DND-41 (cell line): ENCODE measurements at regions not wholly inside any gene's neighbourhood (a gene's known extent, or its start where the extent isn't known, plus 50 kb on each side); places are given as distances from the start of the nearest gene placed in this dataset.

Experiments used
- ATAC-seq: fragments of 200-7000 bp; cut with Tn5 transposase; 3 replicates; pipeline ENCODE4 v1.9.1; 2021; ENCODE audit warnings: low read depth; ENCODE audit not compliant: insufficient read depth
- DNase-seq: peaks from one replicate; pipeline ENCODE4 v3.0.0-alpha.2; 2020
- H2AFZ ChIP-seq: 2 replicates; pipeline ENCODE4 v1.6.0; 2012; ENCODE audit warnings: low read depth, low read length
- H3K27ac ChIP-seq: 2 replicates; pipeline ENCODE4 v1.5.1; 2012; ENCODE audit warnings: low read length, inconsistent platforms
- H3K27me3 ChIP-seq: fragments of 200-600 bp; sonication (generic); 2 replicates; pipeline ENCODE4 v1.6.0; 2012; ENCODE audit warnings: low read length, mild to moderate bottlenecking, inconsistent platforms; ENCODE audit not compliant: insufficient read depth, poor library complexity
- H3K36me3 ChIP-seq: 2 replicates; pipeline ENCODE4 v1.5.1; 2012; ENCODE audit warnings: low read length, inconsistent platforms; ENCODE audit not compliant: insufficient read depth
- H3K4me1 ChIP-seq: 2 replicates; pipeline ENCODE4 v1.5.1; 2012; ENCODE audit warnings: mild to moderate bottlenecking, low read length; ENCODE audit not compliant: insufficient read depth
- H3K4me2 ChIP-seq: 2 replicates; pipeline ENCODE4 v1.6.0; 2012; ENCODE audit warnings: mild to moderate bottlenecking, moderate library complexity, low read length, inconsistent platforms; ENCODE audit not compliant: insufficient read depth
- H3K4me3 ChIP-seq, 2 experiments: fragments of 200-600 bp in 1 of 2; shearing (Covaris generic) in 1 of 2; 2 replicates each; pipeline ENCODE4 v1.5.1; 2012 to 2016; ENCODE audit warnings: inconsistent platforms in 2 of 2, low read length in 2 of 2, mild to moderate bottlenecking in 2 of 2, low read depth in 1 of 2, moderate library complexity in 1 of 2
- H3K79me2 ChIP-seq: 2 replicates; pipeline ENCODE4 v1.6.0; 2012; ENCODE audit warnings: low read length, inconsistent platforms; ENCODE audit not compliant: insufficient read depth
- H3K9ac ChIP-seq: 2 replicates; pipeline ENCODE4 v1.6.0; 2012; ENCODE audit warnings: low read depth, mild to moderate bottlenecking, inconsistent platforms, low read length, moderate library complexity
- H3K9me3 ChIP-seq: 2 replicates; pipeline ENCODE4 v1.5.1; 2012; ENCODE audit warnings: low read length, moderate library complexity, mild to moderate bottlenecking, inconsistent platforms; ENCODE audit not compliant: insufficient read depth, severe bottlenecking
- H4K20me1 ChIP-seq: 2 replicates; pipeline ENCODE4 v1.6.0; 2012; ENCODE audit warnings: low read length; ENCODE audit not compliant: insufficient read depth
- EZH2 ChIP-seq: IDR thresholded peaks from 3 replicates; pipeline ENCODE4 v1.6.1; 2012; ENCODE audit warnings: borderline replicate concordance, low read depth, mild to moderate bottlenecking, moderate library complexity, low read length, inconsistent platforms; ENCODE audit not compliant: severe bottlenecking
- TF ChIP-seq, protein P1 (sequence below): IDR thresholded peaks from 2 replicates; pipeline ENCODE4 v1.5.1; 2012; ENCODE audit warnings: borderline replicate concordance, low read length, moderate library complexity, mild to moderate bottlenecking; ENCODE audit not compliant: poor library complexity, severe bottlenecking; ENCODE audit errors: extremely low read depth

DNA sequence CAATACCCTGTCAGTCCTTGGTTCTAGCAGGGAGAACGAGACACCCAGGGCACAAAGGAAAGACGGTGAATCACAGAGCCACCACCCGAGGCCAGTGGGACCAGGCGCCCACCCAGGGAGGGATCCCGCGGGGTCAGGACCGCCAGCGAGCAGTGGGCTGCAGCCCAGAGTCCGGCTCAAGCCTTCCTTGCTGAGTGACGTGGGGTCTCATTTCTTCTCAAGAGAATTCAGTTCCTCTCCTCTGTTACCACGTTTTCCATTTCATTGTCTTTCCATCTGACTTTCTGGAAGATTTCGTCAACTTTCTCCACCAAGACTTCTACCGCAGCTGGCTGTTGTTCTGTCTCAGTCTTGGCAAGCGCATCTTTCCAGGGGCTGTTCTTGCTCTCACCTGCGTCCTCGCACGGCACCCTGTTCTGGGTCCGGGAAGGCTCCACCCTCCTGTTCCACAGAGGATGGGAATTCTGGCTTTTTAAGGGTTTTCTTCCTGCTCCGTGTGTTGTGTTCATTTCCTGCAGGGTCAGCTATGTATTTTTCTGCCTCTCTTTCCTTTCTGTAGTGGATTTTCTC is 248.6 kb downstream of the NDUFA10 start:
- Histone ChIP-seq H3K36me3 (no peaks in the 10 kb centered on the region), H3K4me2 (no peak overlapping the region), H3K27me3 (no peaks in the 10 kb centered on the region), H4K20me1 (no peaks in the 10 kb centered on the region), H3K27ac (no peak overlapping the region), H3K79me2 (no peaks in the 10 kb centered on the region), H3K4me3 (no peak overlapping the region), H3K9me3 (peaks cover 7% of the 10 kb centered on the region), H3K9ac (no peak overlapping the region), H2AFZ (no peak overlapping the region), H3K4me1 (no peaks in the 10 kb centered on the region)
- no peak for ATAC-seq
- TF ChIP-seq EZH2 = no peak
- TF ChIP-seq, protein P1, sequence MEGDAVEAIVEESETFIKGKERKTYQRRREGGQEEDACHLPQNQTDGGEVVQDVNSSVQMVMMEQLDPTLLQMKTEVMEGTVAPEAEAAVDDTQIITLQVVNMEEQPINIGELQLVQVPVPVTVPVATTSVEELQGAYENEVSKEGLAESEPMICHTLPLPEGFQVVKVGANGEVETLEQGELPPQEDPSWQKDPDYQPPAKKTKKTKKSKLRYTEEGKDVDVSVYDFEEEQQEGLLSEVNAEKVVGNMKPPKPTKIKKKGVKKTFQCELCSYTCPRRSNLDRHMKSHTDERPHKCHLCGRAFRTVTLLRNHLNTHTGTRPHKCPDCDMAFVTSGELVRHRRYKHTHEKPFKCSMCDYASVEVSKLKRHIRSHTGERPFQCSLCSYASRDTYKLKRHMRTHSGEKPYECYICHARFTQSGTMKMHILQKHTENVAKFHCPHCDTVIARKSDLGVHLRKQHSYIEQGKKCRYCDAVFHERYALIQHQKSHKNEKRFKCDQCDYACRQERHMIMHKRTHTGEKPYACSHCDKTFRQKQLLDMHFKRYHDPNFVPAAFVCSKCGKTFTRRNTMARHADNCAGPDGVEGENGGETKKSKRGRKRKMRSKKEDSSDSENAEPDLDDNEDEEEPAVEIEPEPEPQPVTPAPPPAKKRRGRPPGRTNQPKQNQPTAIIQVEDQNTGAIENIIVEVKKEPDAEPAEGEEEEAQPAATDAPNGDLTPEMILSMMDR = no peak
- no peak for DNase-seq

DNA sequence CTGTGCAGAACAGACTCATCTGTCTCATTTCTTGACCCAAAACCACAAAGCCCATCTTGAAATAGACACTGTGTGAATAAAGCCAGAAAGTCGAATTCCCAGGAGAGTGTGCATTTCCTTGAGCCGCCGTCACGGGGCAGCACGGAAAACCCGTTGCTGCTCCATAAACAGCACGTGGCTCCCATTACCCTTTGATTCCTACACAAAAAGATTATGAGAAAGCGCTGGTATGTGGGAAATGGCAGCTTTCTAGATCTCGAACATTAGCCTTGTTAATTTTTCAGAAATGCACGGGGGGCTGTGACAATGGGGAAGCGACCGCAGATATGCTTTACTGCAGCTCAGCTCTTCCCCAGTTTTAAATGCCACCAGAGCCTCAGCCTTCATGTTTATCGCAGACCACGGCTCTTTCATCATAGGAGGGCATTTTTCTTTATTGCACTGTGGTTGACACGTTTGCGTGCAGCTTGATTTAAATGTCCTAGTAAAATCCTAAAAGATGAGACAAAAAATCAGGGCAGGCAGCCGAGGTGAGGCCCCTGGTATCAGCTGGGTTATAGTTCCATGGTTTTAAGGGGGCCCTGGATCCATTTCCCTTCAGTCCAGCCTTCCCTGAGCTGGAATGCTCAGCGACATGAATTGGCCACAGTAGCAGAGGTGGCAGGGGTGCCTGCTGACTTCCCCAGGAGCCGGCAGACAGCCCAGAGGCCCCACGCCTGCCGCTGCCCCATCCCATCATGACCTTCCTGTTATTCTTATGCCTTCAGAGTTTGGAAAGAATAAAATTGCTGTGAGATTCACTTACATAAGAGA is 249.3 kb downstream of the NDUFA10 start:
- ATAC-seq = peak; percentile 59; the same call in 2 of the 3 replicates
- TF ChIP-seq, protein P1 = no peak
- TF ChIP-seq EZH2 = no peak
- no peaks in the 10 kb centered on the region for H3K27me3 ChIP-seq
- H3K9me3 ChIP-seq = peaks cover 10% of the 10 kb centered on the region
- no peak overlapping the region for H2AFZ ChIP-seq
- no peak for DNase-seq
- H3K4me3 ChIP-seq = no peak overlapping the region
- H3K79me2 ChIP-seq = no peaks in the 10 kb centered on the region
- H3K4me1 ChIP-seq = no peaks in the 10 kb centered on the region
- no peak overlapping the region for H3K4me2 ChIP-seq
- no peak overlapping the region for H3K9ac ChIP-seq
- no peaks in the 10 kb centered on the region for H3K36me3 ChIP-seq
- H4K20me1 ChIP-seq = no peaks in the 10 kb centered on the region
- no peak overlapping the region for H3K27ac ChIP-seq

DNA sequence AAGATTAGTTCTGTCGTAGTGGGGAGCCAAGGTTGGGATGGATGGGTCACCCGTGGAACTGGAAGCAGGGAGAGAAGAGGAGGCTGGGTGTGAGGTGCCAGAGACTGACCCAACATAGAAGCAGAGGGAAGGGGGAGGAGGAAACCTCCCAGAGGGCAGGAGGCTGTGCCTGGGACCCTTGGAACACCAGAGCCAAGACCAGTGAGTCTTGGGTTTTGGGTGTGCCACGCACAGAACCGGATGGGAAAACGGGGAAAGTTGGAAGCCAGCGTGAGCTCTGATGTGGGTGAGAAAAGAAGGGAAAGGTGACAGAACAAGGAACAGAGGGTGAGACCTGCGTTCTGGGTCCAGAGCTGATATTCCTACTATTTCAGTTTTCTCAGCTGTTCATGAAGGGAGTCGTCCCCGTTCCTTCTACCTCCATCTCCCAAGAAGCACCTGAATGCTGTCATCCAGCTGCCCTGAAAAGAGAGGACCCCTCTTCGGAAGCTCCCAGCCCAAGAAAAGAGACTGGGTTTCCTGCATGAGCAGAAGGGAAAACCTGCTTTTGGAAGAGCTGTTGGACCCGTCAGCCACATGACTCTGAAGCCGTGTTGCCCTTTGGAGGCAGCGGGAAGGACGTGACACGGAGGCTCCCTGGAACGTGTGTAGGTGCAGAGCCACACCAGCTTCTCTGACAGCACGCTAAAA is 250.1 kb downstream of the NDUFA10 start:
- H3K4me2 ChIP-seq = no peak overlapping the region

More for the DNA sequence above, 250.1 kb downstream of the NDUFA10 start:
- TF ChIP-seq, protein P1 = no peak
- no peak for TF ChIP-seq EZH2
- Histone ChIP-seq H3K27me3 (no peaks in the 10 kb centered on the region), H2AFZ (no peak overlapping the region), H3K4me3 (no peak overlapping the region), H3K79me2 (no peaks in the 10 kb centered on the region), H3K27ac (no peak overlapping the region), H3K4me1 (no peaks in the 10 kb centered on the region), H4K20me1 (no peaks in the 10 kb centered on the region), H3K9me3 (peaks cover 10% of the 10 kb centered on the region), H3K36me3 (no peaks in the 10 kb centered on the region), H3K9ac (no peak overlapping the region)
- ATAC-seq = peak; percentile 41; the same call in 1 of the 3 replicates
- DNase-seq = no peak
